ENCODE measurements at regions not wholly inside any gene's neighbourhood (a gene's known extent, or its start where the extent isn't known, plus 50 kb on each side); places are given as distances from the start of the nearest gene placed in this dataset.

GRCh38 chr17:27232328-27232727, 61.6 kb upstream of the WSB1 start:
- H3K4me1 ChIP-seq (ENCODE audit: control insufficient read depth, insufficient read depth, low read length), result peaks cover 3% of the 10 kb centered on the region
- H3K27ac ChIP-seq (ENCODE audit: low read length), result no peak overlapping the region
- H3K36me3 ChIP-seq (ENCODE audit: control insufficient read depth in 2 of 2, insufficient read depth in 2 of 2, low read length in 2 of 2), result no peaks in the 10 kb centered on the region
- H3K9ac ChIP-seq (ENCODE audit: low read length in 2 of 2), result no peak overlapping the region
- no peaks in the 10 kb centered on the region for H3K27me3 ChIP-seq (ENCODE audit: control insufficient read depth in 1 of 2, insufficient read depth in 2 of 2, low read length in 2 of 2)
- H3K4me3 ChIP-seq (ENCODE audit: low read length in 2 of 2), result no peak overlapping the region
- no peaks in the 10 kb centered on the region for H3K9me3 ChIP-seq (ENCODE audit: control insufficient read depth in 2 of 2, low read length in 2 of 2)

GRCh38 chr17:27233059-27233458, 60.9 kb upstream of the WSB1 start:
- Histone ChIP-seq H3K4me3 (ENCODE audit: low read length in 2 of 2) (no peak overlapping the region), H3K27ac (ENCODE audit: low read length) (no peak overlapping the region), H3K4me1 (ENCODE audit: control insufficient read depth, insufficient read depth, low read length) (peaks cover 3% of the 10 kb centered on the region), H3K36me3 (ENCODE audit: control insufficient read depth in 2 of 2, insufficient read depth in 2 of 2, low read length in 2 of 2) (no peaks in the 10 kb centered on the region), H3K9ac (ENCODE audit: low read length in 2 of 2) (no peak overlapping the region), H3K27me3 (ENCODE audit: control insufficient read depth in 1 of 2, insufficient read depth in 2 of 2, low read length in 2 of 2) (no peaks in the 10 kb centered on the region), H3K9me3 (ENCODE audit: control insufficient read depth in 2 of 2, low read length in 2 of 2) (no peaks in the 10 kb centered on the region)

DNA sequence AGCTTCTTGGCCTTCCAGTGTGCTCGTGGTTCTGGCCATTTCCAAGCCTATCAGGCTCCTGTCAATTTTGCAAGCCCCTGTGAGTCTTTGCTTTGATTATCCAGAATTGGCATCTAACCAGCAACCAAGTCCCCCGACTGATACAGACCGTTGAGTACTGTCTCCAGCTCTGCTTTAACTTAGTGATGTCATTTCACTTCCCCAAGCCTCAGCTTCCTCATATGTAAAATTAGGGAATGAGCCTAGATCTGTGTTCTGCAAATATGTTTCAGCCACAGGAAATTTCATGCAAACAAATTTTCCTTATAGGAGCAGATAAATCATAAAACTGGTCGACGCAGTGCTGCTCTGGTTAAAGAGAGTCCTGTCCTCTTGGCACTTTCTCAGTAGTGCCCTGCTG, 60.1 kb upstream of the WSB1 start:
- Histone ChIP-seq H3K9me3 (ENCODE audit: control insufficient read depth in 2 of 2, low read length in 2 of 2) (no peaks in the 10 kb centered on the region), H3K4me1 (ENCODE audit: control insufficient read depth, insufficient read depth, low read length) (peaks cover 5% of the 10 kb centered on the region), H3K27ac (ENCODE audit: low read length) (no peak overlapping the region), H3K9ac (ENCODE audit: low read length in 2 of 2) (no peak overlapping the region), H3K36me3 (ENCODE audit: control insufficient read depth in 2 of 2, insufficient read depth in 2 of 2, low read length in 2 of 2) (no peaks in the 10 kb centered on the region), H3K4me3 (ENCODE audit: low read length in 2 of 2) (no peak overlapping the region), H3K27me3 (ENCODE audit: control insufficient read depth in 1 of 2, insufficient read depth in 2 of 2, low read length in 2 of 2) (no peaks in the 10 kb centered on the region)

DNA sequence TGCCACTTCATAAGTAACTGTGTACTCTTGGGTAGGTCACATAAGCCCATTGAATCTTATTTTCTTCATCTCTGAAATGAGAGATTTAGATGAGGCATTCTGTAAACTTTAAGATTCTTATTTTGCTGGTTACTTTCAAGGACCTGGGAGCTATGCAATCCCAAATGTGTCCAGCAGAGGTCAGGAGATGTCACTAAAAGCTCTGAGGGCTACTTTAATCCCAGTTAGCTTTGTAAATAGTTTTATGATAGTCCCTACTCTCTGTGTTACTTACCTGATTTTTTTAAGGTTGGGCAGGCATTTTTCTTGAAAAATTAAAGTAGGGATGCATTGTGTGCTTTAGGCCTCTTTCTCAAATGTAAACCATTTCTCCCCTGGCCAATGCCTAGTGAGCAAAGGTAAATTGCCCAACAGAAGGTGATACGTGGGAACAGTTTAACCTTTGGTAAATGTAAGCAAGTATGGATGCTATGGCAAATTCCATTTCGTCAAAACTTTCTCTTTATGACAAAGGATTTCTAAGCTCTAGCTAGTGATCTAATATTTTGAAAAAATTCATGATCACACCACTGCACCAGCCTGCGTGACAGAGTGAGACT, 57.1 kb upstream of the WSB1 start:
- Histone ChIP-seq H3K4me3 (ENCODE audit: low read length in 2 of 2) (no peak overlapping the region), H3K27ac (ENCODE audit: low read length) (no peak overlapping the region), H3K4me1 (ENCODE audit: control insufficient read depth, insufficient read depth, low read length) (peaks cover 9% of the 10 kb centered on the region), H3K27me3 (ENCODE audit: control insufficient read depth in 1 of 2, insufficient read depth in 2 of 2, low read length in 2 of 2) (no peaks in the 10 kb centered on the region), H3K36me3 (ENCODE audit: control insufficient read depth in 2 of 2, insufficient read depth in 2 of 2, low read length in 2 of 2) (no peaks in the 10 kb centered on the region), H3K9ac (ENCODE audit: low read length in 2 of 2) (no peak overlapping the region), H3K9me3 (ENCODE audit: control insufficient read depth in 2 of 2, low read length in 2 of 2) (no peaks in the 10 kb centered on the region)

GRCh38 chr17:27237890-27238289, 56.0 kb upstream of the WSB1 start:
- Histone ChIP-seq H3K27me3 (ENCODE audit: control insufficient read depth in 1 of 2, insufficient read depth in 2 of 2, low read length in 2 of 2) (no peaks in the 10 kb centered on the region), H3K9ac (ENCODE audit: low read length in 2 of 2) (no peak overlapping the region), H3K27ac (ENCODE audit: low read length) (no peak overlapping the region), H3K4me1 (ENCODE audit: control insufficient read depth, insufficient read depth, low read length) (peaks cover 12% of the 10 kb centered on the region), H3K4me3 (ENCODE audit: low read length in 2 of 2) (no peak overlapping the region), H3K9me3 (ENCODE audit: control insufficient read depth in 2 of 2, low read length in 2 of 2) (no peaks in the 10 kb centered on the region), H3K36me3 (ENCODE audit: control insufficient read depth in 2 of 2, insufficient read depth in 2 of 2, low read length in 2 of 2) (no peaks in the 10 kb centered on the region)

- peaks cover 9% of the 10 kb centered on the region for H3K4me1 ChIP-seq (ENCODE audit: control insufficient read depth, insufficient read depth, low read length)
Observed at GRCh38 chr17:27239046-27239445, 54.9 kb upstream of the WSB1 start.

DNA sequence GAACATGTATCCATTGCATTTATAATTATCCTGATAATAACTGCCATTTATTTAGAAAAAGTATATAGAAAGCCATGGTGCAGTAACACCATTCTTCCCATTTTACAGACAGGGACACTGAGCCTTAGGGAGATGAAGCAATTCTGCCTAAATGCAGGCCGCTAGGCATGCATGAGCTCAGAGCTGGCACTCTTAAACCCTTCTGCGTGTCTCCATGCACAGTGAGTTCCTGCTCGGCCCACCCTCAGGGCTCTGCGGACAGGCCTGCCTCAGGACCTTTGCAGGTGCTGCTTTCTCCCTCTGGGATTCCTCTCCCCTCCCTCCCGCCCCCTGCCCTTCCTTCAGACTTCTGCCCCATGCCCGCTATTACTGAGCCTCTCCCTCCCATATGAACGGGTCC, 54.3 kb upstream of the WSB1 start:
- H3K9ac ChIP-seq (ENCODE audit: low read length in 2 of 2), result no peak overlapping the region
- peaks cover 15% of the 10 kb centered on the region for H3K4me1 ChIP-seq (ENCODE audit: control insufficient read depth, insufficient read depth, low read length)
- H3K27me3 ChIP-seq (ENCODE audit: control insufficient read depth in 1 of 2, insufficient read depth in 2 of 2, low read length in 2 of 2), result no peaks in the 10 kb centered on the region
- H3K27ac ChIP-seq (ENCODE audit: low read length), result no peak overlapping the region
- H3K4me3 ChIP-seq (ENCODE audit: low read length in 2 of 2), result no peak overlapping the region
- H3K36me3 ChIP-seq (ENCODE audit: control insufficient read depth in 2 of 2, insufficient read depth in 2 of 2, low read length in 2 of 2), result no peaks in the 10 kb centered on the region
- no peaks in the 10 kb centered on the region for H3K9me3 ChIP-seq (ENCODE audit: control insufficient read depth in 2 of 2, low read length in 2 of 2)

More at GRCh38 chr17:27239046-27239445, 54.9 kb upstream of the WSB1 start:
- no peaks in the 10 kb centered on the region for H3K9me3 ChIP-seq (ENCODE audit: control insufficient read depth in 2 of 2, low read length in 2 of 2)
- H3K27me3 ChIP-seq (ENCODE audit: control insufficient read depth in 1 of 2, insufficient read depth in 2 of 2, low read length in 2 of 2), result no peaks in the 10 kb centered on the region
- H3K36me3 ChIP-seq (ENCODE audit: control insufficient read depth in 2 of 2, insufficient read depth in 2 of 2, low read length in 2 of 2), result no peaks in the 10 kb centered on the region
- H3K9ac ChIP-seq (ENCODE audit: low read length in 2 of 2), result no peak overlapping the region
- H3K27ac ChIP-seq (ENCODE audit: low read length), result no peak overlapping the region
- no peak overlapping the region for H3K4me3 ChIP-seq (ENCODE audit: low read length in 2 of 2)

GRCh38 chr17:27240086-27240801, 53.7 kb upstream of the WSB1 start:
- peak overlapping the region in 1 of 2 donors; percentile 29 for H3K4me3 ChIP-seq (ENCODE audit: low read length in 2 of 2)
- peaks cover 21% of the 10 kb centered on the region for H3K4me1 ChIP-seq (ENCODE audit: control insufficient read depth, insufficient read depth, low read length)
- H3K27ac ChIP-seq (ENCODE audit: low read length), result no peak overlapping the region
- no peaks in the 10 kb centered on the region for H3K36me3 ChIP-seq (ENCODE audit: control insufficient read depth in 2 of 2, insufficient read depth in 2 of 2, low read length in 2 of 2)
- H3K27me3 ChIP-seq (ENCODE audit: control insufficient read depth in 1 of 2, insufficient read depth in 2 of 2, low read length in 2 of 2), result no peaks in the 10 kb centered on the region
- no peak overlapping the region for H3K9ac ChIP-seq (ENCODE audit: low read length in 2 of 2)
- H3K9me3 ChIP-seq (ENCODE audit: control insufficient read depth in 2 of 2, low read length in 2 of 2), result no peaks in the 10 kb centered on the region

GRCh38 chr17:27240802-27241155, 53.1 kb upstream of the WSB1 start:
- peaks cover 26% of the 10 kb centered on the region for H3K4me1 ChIP-seq (ENCODE audit: control insufficient read depth, insufficient read depth, low read length)
- H3K27me3 ChIP-seq (ENCODE audit: control insufficient read depth in 1 of 2, insufficient read depth in 2 of 2, low read length in 2 of 2), result no peaks in the 10 kb centered on the region
- no peaks in the 10 kb centered on the region for H3K9me3 ChIP-seq (ENCODE audit: control insufficient read depth in 2 of 2, low read length in 2 of 2)
- no peak overlapping the region for H3K27ac ChIP-seq (ENCODE audit: low read length)
- no peaks in the 10 kb centered on the region for H3K36me3 ChIP-seq (ENCODE audit: control insufficient read depth in 2 of 2, insufficient read depth in 2 of 2, low read length in 2 of 2)
- no peak overlapping the region for H3K9ac ChIP-seq (ENCODE audit: low read length in 2 of 2)
- peak overlapping the region in 1 of 2 donors; percentile 29 for H3K4me3 ChIP-seq (ENCODE audit: low read length in 2 of 2)

- H3K27ac ChIP-seq (ENCODE audit: low read length), result no peak overlapping the region
- H3K36me3 ChIP-seq (ENCODE audit: control insufficient read depth in 2 of 2, insufficient read depth in 2 of 2, low read length in 2 of 2), result no peaks in the 10 kb centered on the region
- no peak overlapping the region for H3K9ac ChIP-seq (ENCODE audit: low read length in 2 of 2)
- no peak overlapping the region for H3K4me3 ChIP-seq (ENCODE audit: low read length in 2 of 2)
- H3K4me1 ChIP-seq (ENCODE audit: control insufficient read depth, insufficient read depth, low read length), result peaks cover 32% of the 10 kb centered on the region
- no peaks in the 10 kb centered on the region for H3K27me3 ChIP-seq (ENCODE audit: control insufficient read depth in 1 of 2, insufficient read depth in 2 of 2, low read length in 2 of 2)
- no peaks in the 10 kb centered on the region for H3K9me3 ChIP-seq (ENCODE audit: control insufficient read depth in 2 of 2, low read length in 2 of 2)
Observed at GRCh38 chr17:27241346-27241946, 52.5 kb upstream of the WSB1 start.

DNA sequence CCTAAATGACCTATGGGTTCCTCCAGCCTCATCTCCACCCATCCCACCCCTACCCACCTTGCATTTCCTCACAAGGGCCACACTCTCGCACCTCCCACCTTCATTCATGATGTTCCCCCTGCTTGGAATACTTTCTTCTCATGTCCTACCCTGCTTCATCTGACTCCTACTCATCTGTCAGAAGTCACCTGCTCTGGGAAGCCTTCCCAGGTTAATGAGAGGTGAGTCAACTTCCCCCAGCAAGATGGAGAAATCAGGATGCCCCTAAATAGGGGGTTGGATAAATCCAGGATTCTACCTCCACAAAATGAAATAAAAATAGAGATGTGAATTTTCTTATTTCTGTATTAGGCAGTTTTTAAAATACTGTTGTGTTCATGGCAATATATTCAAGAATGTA, 51.0 kb upstream of the WSB1 start:
- no peaks in the 10 kb centered on the region for H3K9me3 ChIP-seq (ENCODE audit: control insufficient read depth in 2 of 2, low read length in 2 of 2)
- peaks cover 38% of the 10 kb centered on the region for H3K4me1 ChIP-seq (ENCODE audit: control insufficient read depth, insufficient read depth, low read length)
- no peak overlapping the region for H3K27ac ChIP-seq (ENCODE audit: low read length)
- H3K4me3 ChIP-seq (ENCODE audit: low read length in 2 of 2), result no peak overlapping the region
- no peaks in the 10 kb centered on the region for H3K36me3 ChIP-seq (ENCODE audit: control insufficient read depth in 2 of 2, insufficient read depth in 2 of 2, low read length in 2 of 2)
- H3K27me3 ChIP-seq (ENCODE audit: control insufficient read depth in 1 of 2, insufficient read depth in 2 of 2, low read length in 2 of 2), result no peaks in the 10 kb centered on the region
- H3K9ac ChIP-seq (ENCODE audit: low read length in 2 of 2), result no peak overlapping the region

Data from stomach smooth muscle (tissue), 2 donors.